Left kidney (tissue), 1 donor: ENCODE measurements at regions not wholly inside any gene's neighbourhood (a gene's known extent, or its start where the extent isn't known, plus 50 kb on each side); places are given as distances from the start of the nearest gene placed in this dataset.
"Not testable (repeated sequence)": the region's sequence is repeated elsewhere in the genome, so short reads cannot be mapped to it uniquely, and the experiment has no call there.

Experiments
- DNase-seq: peaks from one replicate; pipeline ENCODE4 v3.0.0-alpha.2; 2013

DNA sequence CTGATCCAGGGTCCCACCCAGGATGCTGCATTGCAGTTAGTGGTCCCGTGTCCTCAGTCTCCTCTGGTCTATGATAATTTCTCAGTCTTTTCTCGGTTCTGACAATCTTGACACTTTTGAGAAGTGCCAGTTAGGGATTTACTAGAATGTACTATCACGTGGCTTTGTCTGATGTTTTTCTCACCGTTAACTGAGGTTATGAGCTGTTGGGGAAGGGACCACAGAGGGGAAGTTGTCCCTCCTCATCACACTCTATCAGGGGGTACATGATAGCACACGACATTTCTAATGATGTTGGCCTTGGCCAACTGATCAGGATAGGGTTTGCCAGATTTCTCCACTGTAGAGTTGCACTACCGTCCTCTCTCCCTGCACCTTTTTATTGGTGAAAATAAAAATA lies 250.9 kb upstream of the SDK2 start:
- DNase-seq = no peak

DNA sequence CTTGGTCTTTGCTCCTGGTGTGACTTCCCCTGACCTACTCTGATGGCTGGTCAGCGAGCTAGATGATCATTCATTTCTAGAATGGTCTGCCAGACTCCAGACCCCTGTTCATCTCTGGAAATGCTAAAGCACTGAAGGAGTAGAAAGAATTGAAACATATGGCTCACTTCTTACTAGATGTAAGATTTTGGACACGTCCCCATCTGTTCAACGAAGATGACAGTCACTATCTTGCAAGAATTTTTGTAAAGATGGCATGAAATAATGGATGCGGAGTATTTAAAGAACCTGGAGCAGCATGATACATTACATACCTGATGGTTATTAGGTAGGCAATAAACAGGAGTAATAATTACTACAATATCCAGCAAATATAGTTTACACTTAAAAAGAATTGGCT lies 252.7 kb upstream of the SDK2 start:
- DNase-seq = no peak

DNA sequence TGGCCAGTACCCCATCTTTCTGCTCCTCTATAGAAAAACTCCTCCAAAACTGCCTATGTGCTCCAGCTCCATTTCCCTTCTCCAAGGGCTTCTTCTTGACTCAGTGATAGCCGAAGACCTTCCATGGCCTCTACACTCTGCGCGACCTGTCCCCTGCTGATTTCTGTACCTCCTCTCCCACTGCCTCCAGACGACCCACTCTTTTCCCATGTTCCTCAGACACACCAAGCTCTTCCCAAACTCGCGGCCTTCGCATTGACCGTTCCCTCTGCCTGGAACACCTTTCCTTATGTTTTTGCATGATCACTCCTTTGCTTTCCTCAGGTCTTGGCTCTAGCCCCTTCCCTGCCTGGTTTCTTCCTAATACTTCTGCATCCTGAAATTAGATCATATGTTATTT lies 255.6 kb upstream of the SDK2 start:
- DNase-seq = no peak

DNA sequence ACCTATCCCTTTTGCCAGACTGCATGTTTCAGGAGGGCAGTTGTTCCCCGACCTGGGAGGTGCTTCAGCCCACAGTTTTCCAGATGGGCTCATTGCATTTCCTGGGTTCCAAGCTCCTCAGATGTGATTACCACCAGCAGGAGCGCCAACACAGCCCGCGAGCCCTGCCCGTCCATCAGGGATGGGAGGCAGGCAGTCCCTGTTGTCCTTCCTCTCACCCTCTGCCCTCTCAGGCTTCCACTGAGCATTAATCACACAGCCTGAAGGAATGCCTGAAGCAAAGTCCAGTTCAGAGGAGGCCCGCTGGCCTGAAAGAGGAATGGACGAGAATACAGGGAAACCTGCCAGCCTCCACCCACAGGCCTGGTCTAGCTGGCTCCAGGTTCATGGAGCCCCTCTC lies 256.3 kb upstream of the SDK2 start:
- DNase-seq = no peak

DNA sequence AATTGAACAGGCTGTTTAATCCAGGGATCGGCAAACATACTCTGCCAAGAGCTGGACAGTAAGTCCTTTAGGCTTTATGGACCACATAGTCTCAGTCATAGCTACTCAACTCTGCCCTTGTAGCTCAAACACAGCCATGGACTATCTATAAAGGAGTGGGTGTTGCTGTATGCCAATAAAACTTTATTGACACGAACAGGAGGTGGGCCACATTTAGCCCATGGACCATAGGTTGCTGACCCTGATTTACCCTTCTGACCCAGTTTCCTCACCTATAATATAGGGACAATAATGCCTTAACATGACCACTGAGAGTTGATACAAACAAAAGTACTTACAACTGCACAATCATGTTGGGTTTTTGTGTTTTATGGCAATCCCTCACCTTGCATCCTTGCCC lies 257.0 kb upstream of the SDK2 start:
- DNase-seq = no peak

DNA sequence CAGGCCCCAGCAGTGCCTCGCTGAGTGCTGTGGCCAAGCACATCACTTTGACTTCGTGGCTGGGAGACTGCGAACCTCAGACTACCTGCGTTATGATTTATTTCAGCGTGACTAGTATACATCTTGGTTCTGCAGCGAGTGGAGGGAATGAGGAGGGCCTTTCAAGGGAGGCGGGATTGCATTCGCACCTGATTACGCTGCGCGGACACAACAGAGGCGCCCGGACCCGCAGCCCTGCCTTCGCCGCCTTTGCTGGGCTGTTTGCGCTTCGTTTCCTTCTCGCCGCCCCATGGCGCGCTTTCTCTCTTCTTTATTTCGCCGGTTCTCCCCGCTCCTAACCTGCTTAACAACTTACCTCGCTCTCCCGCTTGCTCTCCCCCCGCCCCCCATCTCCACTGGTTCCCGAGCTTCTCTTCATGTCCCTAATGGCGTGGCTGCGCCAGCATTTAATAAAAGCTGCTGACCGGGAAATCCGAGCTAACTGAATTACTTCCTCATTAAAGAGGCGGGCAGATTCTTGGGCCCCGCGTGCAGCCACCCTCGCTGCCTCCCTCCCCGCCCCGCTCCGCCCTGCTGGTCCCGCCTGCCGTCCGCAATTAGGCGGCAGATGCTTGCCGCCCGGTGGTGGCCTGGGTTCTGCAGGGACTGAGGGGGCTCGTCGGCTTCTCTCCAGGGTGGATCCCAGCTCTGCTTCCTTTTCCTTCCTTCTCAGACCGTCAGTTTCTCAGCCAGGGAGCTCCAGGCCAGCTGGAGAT lies 257.6 kb upstream of the SDK2 start:
- DNase-seq = peak; percentile 46

DNA sequence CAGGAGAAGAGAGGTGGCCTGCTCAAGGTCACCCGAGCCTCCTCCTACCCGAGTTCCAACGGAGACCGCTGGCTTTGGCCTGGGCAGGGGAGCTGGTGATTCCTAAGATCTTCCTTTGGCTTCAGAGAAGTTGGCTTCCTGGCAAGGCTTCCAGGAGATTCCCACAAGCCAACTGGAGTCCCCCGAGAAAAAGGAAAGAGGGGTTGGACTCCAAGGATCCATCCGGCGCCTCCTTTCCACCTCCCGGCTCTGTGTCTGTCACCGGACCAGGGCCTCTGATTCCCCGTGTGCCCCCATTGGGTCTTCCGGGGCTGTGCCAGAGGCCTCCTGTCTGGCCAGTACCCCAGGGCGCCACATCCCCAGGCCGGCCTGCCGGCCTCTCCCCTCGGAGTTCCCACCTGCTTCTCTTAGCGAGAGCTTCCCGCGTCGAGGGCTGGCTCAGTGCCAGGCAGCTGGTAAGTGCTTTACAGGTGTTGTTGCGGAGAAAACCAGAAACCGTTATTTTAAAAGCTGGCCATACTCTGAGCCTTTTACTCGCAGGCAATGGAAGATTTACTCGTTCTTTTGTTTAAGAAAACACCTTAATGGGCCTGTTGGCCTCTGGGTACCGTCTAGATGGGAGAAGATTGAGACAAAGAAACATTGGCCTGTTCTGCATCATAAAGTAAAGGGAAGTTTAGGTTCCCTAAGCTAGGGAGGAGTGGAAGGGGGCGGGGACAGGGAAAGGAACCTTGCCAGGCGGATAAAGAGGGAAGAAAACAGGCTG lies 258.4 kb upstream of the SDK2 start:
- DNase-seq = peak; percentile 56

DNA sequence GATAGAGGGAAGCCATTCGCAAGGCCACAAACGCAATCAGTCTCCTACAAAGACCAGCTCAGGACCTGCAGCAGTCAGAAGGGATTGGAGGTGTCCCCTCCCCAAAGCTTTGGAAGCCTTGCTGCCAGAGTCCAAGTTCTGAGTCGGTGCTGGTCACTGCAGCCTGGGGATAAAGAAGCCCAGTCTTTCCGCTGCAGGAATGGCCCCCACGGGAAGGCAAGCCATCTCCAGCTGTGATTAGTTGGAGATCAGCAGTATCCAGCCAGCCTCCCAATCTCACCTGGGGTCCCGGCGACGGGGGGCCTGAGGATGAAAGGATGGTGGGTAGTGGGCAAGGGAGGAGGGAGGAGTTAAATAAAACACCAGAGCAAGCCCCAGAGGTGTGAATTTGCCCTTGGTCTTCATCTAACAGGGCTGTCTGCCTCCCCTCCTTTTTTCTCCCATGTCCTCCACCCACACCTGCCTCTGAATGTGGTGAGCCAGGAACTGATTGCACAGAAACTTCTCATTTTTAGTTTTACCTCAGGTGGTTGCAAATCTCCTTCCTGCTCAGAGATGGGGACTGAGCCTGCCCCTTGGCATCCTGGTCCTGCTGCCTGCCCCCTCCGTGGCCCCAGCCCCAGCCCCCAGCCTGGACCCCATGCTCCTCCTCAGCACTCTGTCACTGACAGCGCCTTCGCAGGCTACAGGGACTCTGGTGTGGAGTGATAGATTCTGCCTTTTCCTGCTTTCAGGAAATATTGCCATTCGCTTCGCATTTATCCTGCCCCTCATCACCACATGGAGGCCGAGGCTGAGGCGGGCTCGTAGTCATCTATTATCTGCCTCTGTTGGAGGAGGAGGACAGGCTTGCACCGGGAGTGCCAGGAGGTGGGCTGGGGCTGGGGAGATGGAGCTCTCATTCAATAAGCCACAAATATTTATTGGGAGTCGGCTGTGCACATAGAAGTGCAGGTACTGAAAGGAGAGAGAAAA lies 262.9 kb upstream of the SDK2 start:
- DNase-seq = no peak

DNA sequence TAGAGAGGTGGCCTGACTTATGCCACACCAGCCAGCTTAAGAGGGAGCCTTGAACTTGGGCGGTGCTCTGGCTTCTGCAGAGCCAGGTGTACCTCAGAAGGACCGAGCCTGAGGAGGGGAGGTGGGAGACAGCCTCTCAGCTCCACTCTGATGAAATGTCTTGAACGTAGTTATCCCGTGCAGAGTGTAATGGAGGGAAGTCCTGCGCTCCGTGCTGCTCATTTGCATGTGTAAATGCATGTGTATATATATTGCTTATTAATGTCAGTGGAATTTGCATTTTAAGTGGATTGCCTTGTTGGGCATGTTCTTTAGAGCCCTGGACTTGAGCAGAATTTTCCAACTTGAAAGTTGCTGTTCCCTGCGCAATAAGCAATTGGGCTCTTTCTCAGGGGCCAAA lies 264.9 kb upstream of the SDK2 start:
- no peak for DNase-seq

DNA sequence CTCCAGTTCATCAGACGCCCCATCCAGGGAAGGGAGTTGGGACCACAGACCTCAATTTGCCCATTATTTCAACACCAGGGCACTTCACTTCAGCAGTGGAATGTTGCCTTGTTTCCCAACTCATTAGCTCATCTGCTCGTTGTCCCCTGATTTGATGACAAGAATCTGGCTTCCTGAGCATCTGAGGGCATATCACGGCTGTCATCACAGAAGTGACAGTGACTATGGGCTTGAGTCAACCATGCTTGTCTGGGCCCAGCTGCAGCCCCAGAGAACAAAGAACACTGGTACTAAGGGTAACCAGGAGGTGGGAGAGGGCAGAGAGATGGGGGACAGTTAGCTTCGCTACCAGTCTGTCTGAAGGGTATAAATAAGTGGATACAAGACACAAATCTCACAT lies 266.0 kb upstream of the SDK2 start:
- no peak for DNase-seq

DNA sequence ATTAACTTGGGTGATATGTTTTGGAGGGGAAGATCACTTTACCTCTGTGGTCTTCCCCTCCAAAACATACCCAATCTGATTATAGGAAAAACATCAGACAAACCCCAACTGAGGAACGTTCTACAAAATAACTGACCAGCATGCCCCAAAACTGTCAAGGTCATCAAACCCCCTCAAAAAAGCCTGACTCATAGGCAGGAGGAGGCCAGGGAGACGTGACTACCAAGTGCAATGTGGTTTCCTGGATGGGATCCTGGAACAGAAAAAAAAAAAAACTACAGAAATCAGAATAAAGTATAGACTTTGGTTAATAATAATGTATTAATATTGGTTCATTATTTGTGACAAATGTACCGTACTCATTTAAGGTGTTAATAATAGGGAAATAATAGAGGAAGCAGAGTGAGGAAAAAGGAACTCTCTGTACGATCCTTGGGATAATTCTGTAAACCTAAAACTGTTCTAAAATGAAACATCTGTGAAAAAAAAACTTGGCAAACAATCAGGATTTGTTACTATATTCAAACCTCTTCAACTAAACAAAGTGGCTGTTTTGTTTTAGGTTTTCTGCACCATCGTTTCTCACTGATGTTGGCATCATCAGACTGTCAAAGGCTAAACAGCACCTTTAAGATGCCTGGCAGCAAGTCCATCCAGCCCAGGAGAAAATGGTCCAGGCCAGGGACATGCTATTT lies 266.7 kb upstream of the SDK2 start:
- no peak for DNase-seq

DNA sequence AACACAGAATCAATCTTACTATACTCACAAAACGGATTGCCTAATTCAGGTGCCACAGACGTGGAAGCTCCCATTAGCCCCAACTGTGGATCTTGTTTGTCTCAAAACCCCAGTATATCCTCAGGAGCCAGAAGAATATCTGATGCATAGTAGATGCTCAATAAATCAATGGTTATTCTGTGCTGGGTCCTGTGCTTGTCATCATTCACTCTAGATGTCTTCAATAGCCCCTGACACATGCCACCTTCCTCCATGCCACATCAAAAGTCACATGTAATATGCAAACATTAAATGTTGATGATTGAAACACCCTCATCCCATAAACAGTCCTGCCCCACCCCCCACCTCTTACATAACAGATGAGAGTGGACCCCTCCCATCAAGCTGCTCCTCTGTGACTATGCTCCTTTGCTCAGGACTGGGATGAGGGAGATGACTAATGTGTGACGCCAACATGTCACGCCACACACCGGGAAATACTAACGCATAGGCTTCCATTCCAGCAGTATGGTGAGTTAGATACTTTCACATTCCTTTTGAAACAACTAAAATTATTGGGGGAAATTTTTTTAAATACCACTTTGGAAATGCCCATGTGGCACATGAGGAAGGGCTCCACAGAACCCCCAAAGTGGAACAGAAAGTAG lies 267.6 kb upstream of the SDK2 start:
- DNase-seq = no peak

DNA sequence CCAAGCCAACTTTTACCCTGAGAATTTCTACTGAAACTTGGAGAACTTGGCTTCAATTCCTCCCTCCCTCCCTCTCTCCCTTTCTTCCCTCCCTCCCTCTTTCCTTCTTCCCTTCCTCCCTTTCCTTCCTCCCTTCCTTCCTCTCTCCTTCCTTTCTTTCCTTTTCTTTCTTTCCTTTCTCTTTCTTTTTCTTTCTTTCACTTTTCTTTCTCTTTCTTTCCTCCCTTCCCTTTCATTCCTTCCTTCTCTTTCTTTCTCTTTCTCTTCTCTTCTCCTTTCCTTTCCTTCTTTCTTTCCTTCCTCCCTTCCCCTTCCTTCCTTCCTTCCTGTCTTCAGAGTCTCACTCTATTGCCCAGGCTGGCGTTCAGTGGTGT lies 268.1 kb upstream of the SDK2 start:
- no peak for DNase-seq

DNA sequence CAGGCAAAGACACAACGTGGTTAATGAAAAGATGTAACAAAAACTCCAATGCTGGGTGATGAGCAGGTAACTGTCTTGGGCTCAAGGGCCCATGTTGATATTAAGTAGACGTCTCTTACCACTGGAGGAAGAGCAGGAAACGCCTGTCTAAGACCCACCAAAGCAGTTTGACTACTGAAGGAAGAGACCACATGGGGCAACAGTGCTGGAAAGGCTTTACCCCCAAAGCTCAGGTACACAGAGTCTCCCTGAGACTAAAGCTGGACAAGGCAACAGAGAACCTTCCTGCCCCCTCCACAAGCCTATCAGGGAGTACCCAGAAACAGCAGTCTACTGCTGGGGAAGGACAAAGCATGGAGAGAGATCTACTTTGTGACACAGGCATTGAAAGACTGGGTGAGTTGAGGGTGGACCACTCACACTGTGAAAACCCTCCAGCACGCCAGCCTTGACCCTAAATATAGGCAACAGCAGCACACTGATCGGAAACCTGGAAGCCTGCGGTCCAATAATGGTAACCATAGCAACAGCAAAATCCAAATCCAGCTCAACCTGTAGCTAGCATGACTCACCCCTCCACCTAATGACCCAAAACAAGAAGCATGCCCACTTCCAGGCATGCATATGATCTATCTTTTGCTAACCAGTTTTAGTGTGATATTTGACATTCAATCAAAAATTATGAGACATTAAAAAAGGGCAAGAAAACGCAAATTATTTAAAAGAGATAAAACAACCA lies 270.5 kb upstream of the SDK2 start:
- DNase-seq = no peak

DNA sequence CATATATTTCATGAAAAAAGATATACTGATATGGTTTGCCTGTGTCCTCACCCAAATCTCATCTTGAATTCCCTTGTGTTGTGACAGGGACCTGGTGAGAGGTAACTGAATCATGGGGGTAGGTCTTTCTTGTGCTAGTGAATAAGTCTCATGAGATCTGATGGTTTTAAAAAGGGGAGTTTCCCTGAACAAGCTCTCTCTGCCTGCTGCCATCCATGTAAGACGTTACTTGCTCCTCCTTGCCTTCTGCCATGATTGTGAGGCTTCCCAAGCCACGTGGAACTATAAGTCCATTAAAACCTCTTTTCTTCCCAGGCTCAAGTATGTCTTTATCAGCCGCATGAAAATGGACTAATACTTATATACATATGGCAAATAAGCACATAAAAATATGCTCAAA lies 274.8 kb upstream of the SDK2 start:
- not testable (repeated sequence) for DNase-seq

DNA sequence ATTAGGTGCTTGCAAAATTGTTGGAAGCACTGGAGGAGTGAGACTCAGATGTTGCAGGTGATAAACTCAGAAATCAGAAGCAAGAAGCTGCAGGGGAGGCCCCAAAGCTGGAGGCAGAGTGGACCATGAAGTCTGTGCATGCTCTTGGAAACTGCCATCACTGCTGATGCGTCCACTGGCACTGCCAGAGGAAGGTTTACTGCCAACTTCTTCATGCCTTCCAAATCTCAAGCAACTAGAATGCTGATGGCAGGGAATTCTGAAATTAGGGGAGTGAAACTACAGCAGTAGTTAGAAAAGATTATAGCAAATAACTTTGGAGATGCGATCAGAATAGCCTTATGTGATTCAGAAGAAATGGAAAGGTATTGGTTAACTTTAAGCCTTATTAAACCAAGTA lies 277.1 kb upstream of the SDK2 start:
- DNase-seq = no peak

DNA sequence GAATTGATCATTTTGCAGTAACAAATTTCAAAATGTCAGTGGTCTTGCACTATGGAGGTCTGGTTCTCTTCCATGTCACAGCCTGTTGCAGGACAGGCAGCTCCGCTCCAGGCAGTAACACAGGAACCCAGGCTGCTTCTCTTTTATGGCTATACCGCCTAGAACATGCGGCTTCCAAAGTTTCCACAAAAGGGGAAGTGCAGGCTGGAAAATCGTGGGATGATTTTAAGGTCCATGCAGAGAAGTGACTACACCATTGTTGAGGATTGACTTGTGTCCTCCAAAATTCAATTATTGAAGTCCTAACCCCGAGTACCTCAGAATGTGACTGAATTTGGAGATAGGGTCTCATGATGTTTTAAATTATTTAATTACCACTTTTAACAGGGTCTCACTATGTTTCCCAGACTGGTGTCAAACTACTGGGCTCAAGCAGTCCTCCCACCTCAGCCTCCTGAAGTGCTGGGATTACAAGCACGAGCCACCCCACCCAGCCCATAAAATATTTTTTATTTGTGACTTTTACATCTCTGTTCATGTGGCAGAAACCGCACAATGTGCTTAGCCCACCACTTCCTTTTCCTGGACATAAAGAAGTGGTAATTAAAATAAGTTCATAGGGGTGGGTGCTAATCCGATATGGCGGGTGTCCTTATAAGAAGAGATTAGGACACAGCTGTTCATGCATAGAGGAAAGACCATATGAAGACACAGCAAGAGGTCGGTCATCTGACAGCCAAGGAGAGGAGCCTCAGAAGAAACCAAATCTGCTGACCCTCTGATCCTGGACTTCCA lies 279.2 kb upstream of the RPL38 start:
- no peak for DNase-seq

DNA sequence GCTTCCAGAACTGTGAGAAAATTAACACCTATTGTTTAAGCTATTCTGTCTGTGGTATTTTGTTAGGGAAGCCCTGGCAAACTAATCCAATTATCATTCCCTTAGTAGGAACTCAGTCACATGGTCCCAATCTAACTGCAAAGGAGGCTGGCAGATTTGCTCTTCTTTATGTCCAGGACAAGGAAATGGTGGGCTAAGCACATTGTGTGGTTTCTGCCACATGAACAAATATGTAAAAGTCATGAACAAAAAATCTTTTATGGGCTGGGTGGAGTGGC lies 278.6 kb upstream of the RPL38 start:
- DNase-seq = no peak

DNA sequence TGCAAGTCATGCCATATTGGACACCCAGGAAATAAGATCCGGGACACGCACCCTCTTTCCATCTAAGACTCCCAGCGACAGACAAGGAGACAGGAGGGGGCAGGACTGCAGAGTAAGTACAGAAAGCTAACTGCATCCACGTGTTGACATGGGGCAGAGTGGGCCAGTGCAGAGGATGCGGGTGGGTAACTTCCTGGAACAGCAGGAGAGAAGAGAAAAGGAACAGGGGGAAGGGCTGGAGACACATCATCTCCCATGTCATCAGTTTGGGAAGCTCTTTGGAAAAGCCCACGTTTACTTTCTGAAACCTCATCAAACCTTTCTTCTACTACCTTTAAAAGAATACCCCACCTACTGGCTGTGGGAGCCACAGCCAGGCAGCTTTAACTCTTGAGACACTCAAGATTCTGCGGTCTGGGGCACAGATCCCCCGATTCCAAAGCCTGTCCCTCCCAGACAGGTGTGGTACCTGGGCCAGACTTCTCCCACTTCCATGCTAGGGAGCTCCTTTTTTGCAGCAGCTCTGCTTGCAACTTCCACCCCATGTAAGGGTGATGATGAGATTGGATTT lies 273.5 kb upstream of the RPL38 start:
- DNase-seq = no peak

DNA sequence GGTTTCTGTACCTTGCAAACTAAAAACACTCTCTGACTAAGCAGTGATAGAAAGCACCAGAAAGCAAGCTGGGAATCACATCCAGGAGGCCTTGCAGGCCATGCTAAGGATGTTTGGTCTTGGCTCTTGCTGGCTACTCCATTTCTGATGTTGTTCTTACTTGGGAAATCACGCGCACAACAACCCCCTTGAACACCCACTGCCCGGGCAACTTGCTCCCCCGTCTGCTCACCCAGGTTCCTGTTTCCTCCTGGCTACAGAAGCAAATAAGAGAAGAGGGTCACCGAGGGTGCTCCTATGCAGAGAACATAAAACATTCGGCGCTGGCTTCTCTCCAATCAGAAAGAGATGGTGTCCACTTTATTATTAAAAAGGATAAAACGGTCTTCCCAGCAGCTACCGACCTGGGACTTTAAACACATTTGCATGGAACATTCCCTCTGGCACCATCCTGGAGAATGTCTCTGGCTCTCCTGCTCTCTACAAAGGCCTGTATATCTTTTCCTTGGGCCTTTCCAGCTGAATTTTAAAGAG lies 271.2 kb upstream of the RPL38 start:
- no peak for DNase-seq
